IPS-20b (cell line): ENCODE measurements at regions not wholly inside any gene's neighbourhood (a gene's known extent, or its start where the extent isn't known, plus 50 kb on each side); places are given as distances from the start of the nearest gene placed in this dataset.

Experiments used
- H3K27ac ChIP-seq: one replicate; pipeline ENCODE4 v1.5.1; 2013; ENCODE audit warnings: low read length
- H3K27me3 ChIP-seq: 2 replicates; pipeline ENCODE4 v1.6.1; 2013; ENCODE audit warnings: mild to moderate bottlenecking, low read length, inconsistent platforms; ENCODE audit not compliant: insufficient read depth
- H3K36me3 ChIP-seq: 2 replicates; pipeline ENCODE4 v1.6.1; 2013; ENCODE audit warnings: low read depth, mild to moderate bottlenecking, inconsistent platforms, low read length, moderate library complexity; ENCODE audit not compliant: insufficient read depth
- H3K4me1 ChIP-seq: 2 replicates; pipeline ENCODE4 v1.6.1; 2013; ENCODE audit warnings: mild to moderate bottlenecking, control low read depth, inconsistent platforms, low read length, moderate library complexity; ENCODE audit not compliant: insufficient read depth
- H3K4me3 ChIP-seq: 2 replicates; pipeline ENCODE4 v1.5.1; 2013; ENCODE audit warnings: mild to moderate bottlenecking, low read length, inconsistent platforms
- H3K9ac ChIP-seq: 2 replicates; pipeline ENCODE4 v1.6.1; 2013; ENCODE audit warnings: low read depth, mild to moderate bottlenecking, inconsistent platforms, low read length, moderate library complexity
- H3K9me3 ChIP-seq: 2 replicates; pipeline ENCODE4 v1.6.1; 2013; ENCODE audit warnings: mild to moderate bottlenecking, low read depth, low read length, inconsistent platforms; ENCODE audit not compliant: insufficient read depth

DNA sequence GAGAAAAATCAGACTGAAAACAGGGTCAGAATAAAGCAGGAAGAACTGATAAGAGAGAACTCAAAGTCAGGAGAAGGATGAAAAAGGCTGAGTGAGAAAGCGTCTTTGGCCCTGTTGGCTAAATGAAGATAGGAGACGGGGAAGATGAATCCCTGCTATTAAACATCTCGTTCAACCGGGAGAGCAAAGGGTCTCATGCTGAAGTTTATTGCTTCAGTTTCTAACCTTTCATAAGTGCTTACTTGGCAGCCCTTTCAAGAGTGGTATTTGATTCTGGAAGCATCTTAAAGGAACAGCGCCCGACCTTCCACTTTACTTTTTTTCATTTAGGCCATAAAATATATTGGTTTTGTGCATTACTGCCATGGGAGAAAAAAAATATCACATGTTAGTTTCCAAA lies 288.3 kb upstream of the RBFOX1 start:
- Histone ChIP-seq H3K4me3 (no peak overlapping the region), H3K27ac (no peak overlapping the region), H3K36me3 (no peaks in the 10 kb centered on the region), H3K4me1 (peaks cover 7% of the 10 kb centered on the region; the same call in 1 of the 2 replicates), H3K9me3 (no peaks in the 10 kb centered on the region), H3K27me3 (no peaks in the 10 kb centered on the region), H3K9ac (no peak overlapping the region)

DNA sequence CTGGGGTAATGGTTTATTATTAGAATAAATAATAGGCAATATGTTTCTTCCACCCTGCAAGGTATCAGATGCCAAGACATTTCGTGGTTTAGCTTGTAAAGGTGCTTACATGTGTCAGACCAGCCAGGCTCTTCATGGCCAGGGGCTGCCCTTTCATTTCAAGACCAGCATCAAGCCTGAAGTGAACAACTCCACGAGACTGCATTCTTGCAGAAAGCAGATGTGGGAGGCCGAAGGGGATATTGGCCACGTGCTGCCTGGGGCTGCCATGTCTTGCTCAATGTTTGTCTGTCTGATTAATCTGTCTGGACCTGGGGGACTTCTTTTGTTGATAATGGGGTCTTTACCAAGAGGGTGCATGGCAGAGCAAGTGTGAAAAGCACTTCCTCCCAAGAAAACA lies 294.2 kb upstream of the RBFOX1 start:
- Histone ChIP-seq H3K4me1 (peaks cover 8% of the 10 kb centered on the region; the same call in 1 of the 2 replicates), H3K27ac (no peak overlapping the region), H3K36me3 (no peaks in the 10 kb centered on the region), H3K27me3 (no peaks in the 10 kb centered on the region), H3K4me3 (no peak overlapping the region), H3K9ac (no peak overlapping the region), H3K9me3 (no peaks in the 10 kb centered on the region)

DNA sequence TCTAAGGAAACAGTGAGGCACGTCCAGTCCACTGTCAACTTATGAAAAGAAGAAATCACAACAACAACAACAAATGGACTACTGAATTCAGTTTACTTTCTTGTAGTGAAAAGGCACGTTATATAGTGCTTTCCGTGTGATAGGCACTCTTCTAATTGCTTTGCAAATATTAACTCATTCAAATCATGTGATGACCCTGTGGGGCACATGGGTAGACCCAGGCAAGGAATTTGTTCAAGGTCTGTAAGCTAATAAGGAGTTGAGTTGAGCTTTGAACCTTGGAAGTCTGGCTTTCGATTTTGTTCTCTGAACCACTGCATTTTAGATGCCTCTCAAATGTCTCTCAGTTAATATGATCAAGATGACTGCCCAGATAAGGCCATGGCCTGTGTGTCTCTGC lies 295.1 kb upstream of the RBFOX1 start:
- Histone ChIP-seq H3K4me3 (no peak overlapping the region), H3K27me3 (no peaks in the 10 kb centered on the region), H3K9me3 (no peaks in the 10 kb centered on the region), H3K27ac (no peak overlapping the region), H3K9ac (no peak overlapping the region), H3K4me1 (peaks cover 8% of the 10 kb centered on the region; the same call in 1 of the 2 replicates), H3K36me3 (no peaks in the 10 kb centered on the region)

GRCh38 chr16:7031031-7031430 lies 301.6 kb upstream of the RBFOX1 start:
- Histone ChIP-seq H3K9ac (no peak overlapping the region), H3K4me3 (no peak overlapping the region), H3K27ac (no peak overlapping the region), H3K4me1 (peaks cover 13% of the 10 kb centered on the region; the same call in 1 of the 2 replicates), H3K36me3 (no peaks in the 10 kb centered on the region), H3K9me3 (no peaks in the 10 kb centered on the region), H3K27me3 (no peaks in the 10 kb centered on the region)

- Histone ChIP-seq H3K4me1 (peaks cover 9% of the 10 kb centered on the region; the same call in 1 of the 2 replicates), H3K27ac (no peak overlapping the region), H3K4me3 (no peak overlapping the region), H3K9me3 (no peaks in the 10 kb centered on the region), H3K9ac (no peak overlapping the region), H3K27me3 (no peaks in the 10 kb centered on the region), H3K36me3 (no peaks in the 10 kb centered on the region)
These were observed 305.2 kb upstream of the RBFOX1 start for GRCh38 chr16:7027401-7027800.

DNA sequence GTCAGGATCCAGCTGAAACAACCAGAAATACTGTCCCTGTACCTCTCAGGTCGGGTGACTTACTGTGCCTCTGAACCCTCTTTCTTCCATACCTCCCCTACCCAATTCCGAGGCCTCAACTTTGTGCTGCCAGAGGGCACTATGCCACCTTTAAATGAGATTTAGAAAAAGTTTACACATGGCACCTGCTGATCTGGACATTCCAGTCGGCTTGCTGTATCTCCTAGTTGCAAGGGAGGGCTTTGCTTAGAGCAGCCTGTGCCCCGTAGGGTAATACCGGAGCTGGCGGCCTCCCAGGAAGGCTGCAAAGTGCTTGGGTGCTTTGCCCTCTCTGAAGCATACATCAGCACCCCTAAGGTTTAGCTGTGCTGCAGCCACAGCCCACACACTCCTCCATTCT lies 306.0 kb upstream of the RBFOX1 start:
- no peaks in the 10 kb centered on the region for H3K27me3 ChIP-seq
- H3K9ac ChIP-seq: no peak overlapping the region
- H3K36me3 ChIP-seq: no peaks in the 10 kb centered on the region
- H3K9me3 ChIP-seq: no peaks in the 10 kb centered on the region
- peaks cover 9% of the 10 kb centered on the region; the same call in 1 of the 2 replicates for H3K4me1 ChIP-seq
- no peak overlapping the region for H3K27ac ChIP-seq
- no peak overlapping the region for H3K4me3 ChIP-seq

GRCh38 chr16:7025616-7026190 lies 306.9 kb upstream of the RBFOX1 start:
- Histone ChIP-seq H3K27ac (no peak overlapping the region), H3K9ac (no peak overlapping the region), H3K36me3 (no peaks in the 10 kb centered on the region), H3K9me3 (no peaks in the 10 kb centered on the region), H3K4me3 (no peak overlapping the region), H3K4me1 (peaks cover 9% of the 10 kb centered on the region; the same call in 1 of the 2 replicates), H3K27me3 (no peaks in the 10 kb centered on the region)

- no peak overlapping the region for H3K27ac ChIP-seq
- peaks cover 5% of the 10 kb centered on the region; the same call in 1 of the 2 replicates for H3K4me1 ChIP-seq
- no peaks in the 10 kb centered on the region for H3K27me3 ChIP-seq
- H3K4me3 ChIP-seq: no peak overlapping the region
- no peaks in the 10 kb centered on the region for H3K9me3 ChIP-seq
- H3K36me3 ChIP-seq: no peaks in the 10 kb centered on the region
- H3K9ac ChIP-seq: no peak overlapping the region
These were observed 310.9 kb upstream of the RBFOX1 start for GRCh38 chr16:7021653-7022275.

DNA sequence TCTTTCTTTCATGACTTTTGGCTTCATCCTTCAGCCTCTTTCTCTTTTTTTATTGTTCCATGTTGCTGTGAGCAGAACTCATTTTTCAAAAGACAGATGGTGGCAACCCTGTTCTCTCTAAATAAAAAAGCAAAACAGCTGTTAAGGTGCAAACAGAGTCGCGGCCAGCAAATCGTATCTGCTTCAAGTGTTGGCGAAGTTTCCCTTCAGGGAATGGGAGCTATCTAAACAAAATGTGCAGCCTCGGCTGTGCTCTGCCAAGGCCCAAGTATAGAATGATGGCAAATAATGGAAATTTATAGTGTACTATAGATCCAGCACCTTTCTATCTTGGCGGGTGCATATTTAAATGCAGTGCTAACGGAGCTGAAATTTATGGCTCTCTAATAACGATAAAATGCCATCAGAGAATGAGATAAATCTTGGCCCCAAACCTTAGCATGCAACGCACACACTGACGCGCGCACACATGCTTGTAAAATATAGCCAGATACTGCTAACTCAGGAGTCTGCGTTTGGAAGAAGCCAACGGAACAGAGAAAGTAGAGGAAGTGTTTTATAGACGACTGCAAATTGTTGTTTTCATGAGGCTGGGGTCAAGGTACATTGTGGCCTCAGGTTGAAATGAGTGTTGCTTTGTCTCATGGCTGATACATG lies 315.5 kb upstream of the RBFOX1 start:
- Histone ChIP-seq H3K36me3 (no peaks in the 10 kb centered on the region), H3K27me3 (no peaks in the 10 kb centered on the region), H3K9ac (no peak overlapping the region), H3K27ac (no peak overlapping the region), H3K9me3 (no peaks in the 10 kb centered on the region), H3K4me3 (no peak overlapping the region), H3K4me1 (no peaks in the 10 kb centered on the region)

DNA sequence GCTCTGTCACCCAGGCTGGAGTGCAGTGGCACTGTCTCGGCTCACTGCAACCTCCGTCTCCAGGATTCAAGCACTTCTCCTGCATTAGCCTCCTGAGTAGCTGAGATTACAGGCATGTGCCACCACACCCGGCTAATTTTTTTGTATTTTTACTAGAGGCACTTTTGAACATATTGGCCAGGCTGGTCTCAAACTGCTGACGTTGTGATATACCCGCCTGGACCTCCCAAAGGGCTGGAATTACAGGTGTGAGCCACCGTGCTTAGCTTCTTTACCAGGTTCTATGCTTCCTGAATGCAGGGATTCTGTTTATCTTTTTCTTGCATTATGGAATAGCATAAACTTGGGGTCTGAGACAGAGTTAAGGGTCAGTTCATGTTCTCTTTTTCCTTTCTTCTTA lies 317.9 kb upstream of the RBFOX1 start:
- Histone ChIP-seq H3K4me1 (no peaks in the 10 kb centered on the region), H3K36me3 (no peaks in the 10 kb centered on the region), H3K27ac (no peak overlapping the region), H3K9me3 (no peaks in the 10 kb centered on the region), H3K9ac (no peak overlapping the region), H3K27me3 (no peaks in the 10 kb centered on the region), H3K4me3 (no peak overlapping the region)

GRCh38 chr16:7013990-7014389 lies 318.7 kb upstream of the RBFOX1 start:
- Histone ChIP-seq H3K36me3 (no peaks in the 10 kb centered on the region), H3K4me3 (no peak overlapping the region), H3K27me3 (no peaks in the 10 kb centered on the region), H3K4me1 (no peaks in the 10 kb centered on the region), H3K9me3 (no peaks in the 10 kb centered on the region), H3K27ac (no peak overlapping the region), H3K9ac (no peak overlapping the region)

GRCh38 chr16:7004266-7004665 lies 328.4 kb upstream of the RBFOX1 start:
- Histone ChIP-seq H3K27me3 (no peaks in the 10 kb centered on the region), H3K27ac (no peak overlapping the region), H3K36me3 (no peaks in the 10 kb centered on the region), H3K4me1 (no peaks in the 10 kb centered on the region), H3K9ac (no peak overlapping the region), H3K4me3 (no peak overlapping the region), H3K9me3 (no peaks in the 10 kb centered on the region)
